ENCODE measurements at regions not wholly inside any gene's neighbourhood (a gene's known extent, or its start where the extent isn't known, plus 50 kb on each side); places are given as distances from the start of the nearest gene placed in this dataset.

DNA sequence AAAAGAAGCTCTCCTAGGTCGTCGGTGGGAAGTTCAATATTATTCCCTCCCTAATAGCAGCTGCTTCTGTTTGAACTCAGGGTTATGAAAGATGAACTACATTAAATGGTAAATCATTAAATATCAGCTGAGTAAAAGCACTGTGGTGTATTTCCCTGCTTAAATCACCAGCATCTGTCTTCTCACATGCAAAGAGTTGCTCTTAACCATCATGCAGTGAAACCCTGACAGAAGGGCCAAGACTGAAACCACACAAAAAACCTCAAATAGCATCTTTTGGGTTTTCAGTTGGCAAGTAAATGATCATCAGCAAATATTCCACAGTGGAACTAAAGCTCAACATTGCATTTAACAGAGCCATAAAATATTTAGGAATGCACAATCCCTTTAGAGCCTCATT, 380.0 kb upstream of the ADGRL2 start:
- Mint-ChIP-seq H3K9me3 (no peaks in the 10 kb centered on the region), H3K27me3 (ENCODE audit: low read depth) (no peaks in the 10 kb centered on the region), H3K4me1 (ENCODE audit: low read depth) (no peaks in the 10 kb centered on the region), H3K4me3 (ENCODE audit: low read depth) (no peak overlapping the region), H3K27ac (no peak overlapping the region), H3K36me3 (ENCODE audit: low read depth) (no peaks in the 10 kb centered on the region)
- intact Hi-C loops (cut with micrococcal nuclease): no loop called here
- no peak for DNase-seq (ENCODE audit: low spot score)

DNA sequence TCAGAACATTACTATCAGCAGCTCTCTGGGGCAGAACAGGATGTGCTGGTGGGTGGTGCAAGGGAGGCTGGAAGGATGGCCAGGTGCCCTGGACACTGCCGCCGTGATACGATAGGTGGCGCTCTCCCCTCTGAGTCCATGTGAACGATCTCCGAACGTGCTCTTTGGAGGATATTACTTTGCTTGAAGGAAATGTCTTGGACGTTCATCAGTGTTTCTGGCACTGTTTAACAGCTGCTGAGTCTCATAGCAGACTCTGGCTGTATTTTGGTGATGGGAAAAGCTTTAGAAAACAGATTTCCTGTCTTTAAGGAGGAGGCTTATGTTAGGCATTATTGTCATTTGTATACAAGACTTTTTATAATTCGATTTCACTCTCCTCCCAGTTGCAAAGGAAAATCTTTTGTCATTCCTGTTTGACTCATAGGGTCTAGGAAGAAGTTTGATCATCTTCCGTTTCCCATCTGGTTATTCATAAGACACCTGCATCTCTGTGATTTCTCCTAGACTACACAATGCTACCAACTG, 386.2 kb upstream of the ADGRL2 start:
- H3K4me3 Mint-ChIP-seq (ENCODE audit: low read depth): no peak overlapping the region
- peaks cover 1% of the 10 kb centered on the region for H3K4me1 Mint-ChIP-seq (ENCODE audit: low read depth)
- H3K36me3 Mint-ChIP-seq (ENCODE audit: low read depth): no peaks in the 10 kb centered on the region
- H3K27me3 Mint-ChIP-seq (ENCODE audit: low read depth): no peaks in the 10 kb centered on the region
- no peak overlapping the region for H3K27ac Mint-ChIP-seq
- peak; percentile 9 for DNase-seq (ENCODE audit: low spot score)
- H3K9me3 Mint-ChIP-seq: no peaks in the 10 kb centered on the region
- intact Hi-C loops (cut with micrococcal nuclease): no loop called here

DNA sequence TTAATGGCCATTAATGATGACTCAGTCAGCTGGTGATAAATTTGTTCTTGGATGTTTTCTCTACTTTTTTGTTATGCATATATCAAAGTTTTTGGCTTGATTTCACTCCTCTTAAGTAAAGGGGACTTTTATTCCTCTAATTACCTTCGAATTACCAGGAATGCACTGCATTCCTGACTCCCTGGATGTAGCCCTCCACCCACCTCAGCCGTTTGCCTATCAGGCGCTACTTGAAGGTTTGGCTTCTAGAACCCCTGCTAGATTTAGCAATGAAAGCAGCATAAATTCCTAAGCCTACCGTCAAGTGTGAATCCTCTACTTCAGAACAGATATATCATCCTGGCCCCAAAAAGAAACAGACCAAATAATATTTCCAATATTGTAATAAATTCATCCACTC, 387.8 kb upstream of the ADGRL2 start:
- Mint-ChIP-seq H3K9me3 (no peaks in the 10 kb centered on the region), H3K27ac (no peak overlapping the region), H3K27me3 (ENCODE audit: low read depth) (no peaks in the 10 kb centered on the region), H3K4me1 (ENCODE audit: low read depth) (peaks cover 1% of the 10 kb centered on the region), H3K4me3 (ENCODE audit: low read depth) (no peak overlapping the region), H3K36me3 (ENCODE audit: low read depth) (no peaks in the 10 kb centered on the region)
- DNase-seq (ENCODE audit: low spot score): no peak
- intact Hi-C loops (cut with micrococcal nuclease): no loop called here

- intact Hi-C loops (cut with micrococcal nuclease): no loop called here
- no peak overlapping the region for H3K27ac Mint-ChIP-seq
These were observed 389.8 kb upstream of the ADGRL2 start for GRCh38 chr1:81410941-81411340.

GRCh38 chr1:81410351-81410750, 390.4 kb upstream of the ADGRL2 start:
- H3K9me3 Mint-ChIP-seq: no peaks in the 10 kb centered on the region
- intact Hi-C loops (cut with micrococcal nuclease): no loop called here
- H3K27ac Mint-ChIP-seq: no peak overlapping the region
- peaks cover 1% of the 10 kb centered on the region for H3K4me1 Mint-ChIP-seq (ENCODE audit: low read depth)
- H3K4me3 Mint-ChIP-seq (ENCODE audit: low read depth): no peak overlapping the region
- H3K36me3 Mint-ChIP-seq (ENCODE audit: low read depth): no peaks in the 10 kb centered on the region
- DNase-seq (ENCODE audit: low spot score): no peak
- H3K27me3 Mint-ChIP-seq (ENCODE audit: low read depth): no peaks in the 10 kb centered on the region

More at GRCh38 chr1:81410941-81411340, 389.8 kb upstream of the ADGRL2 start:
- Mint-ChIP-seq H3K4me1 (ENCODE audit: low read depth) (peaks cover 1% of the 10 kb centered on the region), H3K4me3 (ENCODE audit: low read depth) (no peak overlapping the region), H3K27me3 (ENCODE audit: low read depth) (no peaks in the 10 kb centered on the region), H3K36me3 (ENCODE audit: low read depth) (no peaks in the 10 kb centered on the region), H3K9me3 (no peaks in the 10 kb centered on the region)
- no peak for DNase-seq (ENCODE audit: low spot score)

GRCh38 chr1:81409780-81410274, 390.9 kb upstream of the ADGRL2 start:
- intact Hi-C loops (cut with micrococcal nuclease): no loop called here
- Mint-ChIP-seq H3K4me3 (ENCODE audit: low read depth) (no peak overlapping the region), H3K36me3 (ENCODE audit: low read depth) (no peaks in the 10 kb centered on the region), H3K4me1 (ENCODE audit: low read depth) (peaks cover 1% of the 10 kb centered on the region), H3K9me3 (no peaks in the 10 kb centered on the region), H3K27me3 (ENCODE audit: low read depth) (no peaks in the 10 kb centered on the region), H3K27ac (no peak overlapping the region)
- no peak for DNase-seq (ENCODE audit: low spot score)

GRCh38 chr1:81409262-81409661, 391.5 kb upstream of the ADGRL2 start:
- Mint-ChIP-seq H3K4me3 (ENCODE audit: low read depth) (no peak overlapping the region), H3K9me3 (no peaks in the 10 kb centered on the region), H3K27ac (no peak overlapping the region), H3K27me3 (ENCODE audit: low read depth) (no peaks in the 10 kb centered on the region), H3K4me1 (ENCODE audit: low read depth) (no peaks in the 10 kb centered on the region), H3K36me3 (ENCODE audit: low read depth) (no peaks in the 10 kb centered on the region)
- no peak for DNase-seq (ENCODE audit: low spot score)
- intact Hi-C loops (cut with micrococcal nuclease): no loop called here

DNA sequence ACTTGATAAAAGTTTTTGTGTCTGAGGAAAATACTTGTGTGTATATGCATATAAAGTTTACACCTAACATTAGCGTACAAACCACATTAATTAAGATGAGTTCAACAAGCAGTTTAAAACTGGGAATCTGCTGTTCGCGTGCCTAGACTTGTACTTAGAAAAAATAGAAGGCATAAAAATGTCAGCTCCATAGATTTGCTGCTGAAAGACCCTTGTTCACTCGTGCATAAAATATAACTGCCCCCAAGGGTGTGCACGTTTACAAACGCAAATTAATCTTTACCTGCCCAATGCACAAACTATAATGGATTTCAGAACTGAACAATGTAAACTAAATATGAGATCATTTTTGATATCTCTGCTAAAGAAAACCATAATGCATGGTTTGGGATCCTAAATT, 392.3 kb upstream of the ADGRL2 start:
- no peaks in the 10 kb centered on the region for H3K9me3 Mint-ChIP-seq
- intact Hi-C loops (cut with micrococcal nuclease): no loop called here
- DNase-seq (ENCODE audit: low spot score): no peak
- no peaks in the 10 kb centered on the region for H3K27me3 Mint-ChIP-seq (ENCODE audit: low read depth)
- no peak overlapping the region for H3K27ac Mint-ChIP-seq
- no peak overlapping the region for H3K4me3 Mint-ChIP-seq (ENCODE audit: low read depth)
- no peaks in the 10 kb centered on the region for H3K4me1 Mint-ChIP-seq (ENCODE audit: low read depth)
- no peaks in the 10 kb centered on the region for H3K36me3 Mint-ChIP-seq (ENCODE audit: low read depth)

DNA sequence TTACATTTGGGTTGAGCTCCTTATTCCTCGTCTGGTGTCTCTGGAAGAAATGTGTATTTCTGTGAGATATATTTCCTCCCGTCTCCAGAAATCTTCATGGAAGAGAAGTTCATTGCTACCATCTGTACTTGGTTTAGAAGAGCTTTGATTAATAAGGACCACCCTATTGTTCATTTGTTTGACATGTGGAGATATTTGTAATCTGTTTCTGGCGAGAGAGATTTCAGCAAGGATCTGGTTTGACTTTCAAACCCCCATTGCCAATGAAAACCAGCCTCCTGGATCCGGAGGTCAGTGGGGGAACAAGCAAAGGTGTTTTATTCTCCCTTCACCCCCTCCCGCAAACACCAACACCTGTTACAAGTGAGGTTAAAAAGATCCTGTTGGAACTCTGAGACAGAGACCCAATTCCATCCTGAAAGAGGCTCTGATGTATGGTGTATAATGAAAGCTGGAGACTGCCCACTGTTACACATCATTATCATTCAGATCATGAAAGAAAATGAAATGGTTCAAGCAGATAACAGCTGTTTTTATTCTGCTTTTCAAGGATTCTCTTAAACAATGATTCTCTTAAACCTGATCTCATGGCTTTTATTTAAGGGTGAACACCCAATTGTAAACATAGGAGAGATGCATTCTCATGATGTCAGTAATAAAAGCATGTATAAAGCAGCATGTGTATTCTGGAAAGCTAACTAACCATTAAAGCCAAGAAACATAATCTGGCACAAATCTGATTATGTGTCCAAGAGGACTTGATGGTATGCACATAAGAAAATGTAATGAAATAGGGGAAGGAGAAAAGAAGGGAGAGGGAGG, 393.5 kb upstream of the ADGRL2 start:
- no peak overlapping the region for H3K27ac Mint-ChIP-seq
- H3K9me3 Mint-ChIP-seq: no peaks in the 10 kb centered on the region
- H3K27me3 Mint-ChIP-seq (ENCODE audit: low read depth): no peaks in the 10 kb centered on the region
- no peaks in the 10 kb centered on the region for H3K36me3 Mint-ChIP-seq (ENCODE audit: low read depth)
- H3K4me1 Mint-ChIP-seq (ENCODE audit: low read depth): no peaks in the 10 kb centered on the region
- intact Hi-C loops (cut with micrococcal nuclease): no loop called here
- DNase-seq (ENCODE audit: low spot score): no peak
- H3K4me3 Mint-ChIP-seq (ENCODE audit: low read depth): no peak overlapping the region

GRCh38 chr1:81406292-81406999, 394.3 kb upstream of the ADGRL2 start:
- Mint-ChIP-seq H3K36me3 (ENCODE audit: low read depth) (no peaks in the 10 kb centered on the region), H3K27ac (no peak overlapping the region), H3K9me3 (no peaks in the 10 kb centered on the region), H3K27me3 (ENCODE audit: low read depth) (no peaks in the 10 kb centered on the region), H3K4me1 (ENCODE audit: low read depth) (no peaks in the 10 kb centered on the region), H3K4me3 (ENCODE audit: low read depth) (no peak overlapping the region)
- intact Hi-C loops (cut with micrococcal nuclease): no loop called here
- no peak for DNase-seq (ENCODE audit: low spot score)

- intact Hi-C loops (cut with micrococcal nuclease): no loop called here
- Mint-ChIP-seq H3K4me1 (ENCODE audit: low read depth) (no peaks in the 10 kb centered on the region), H3K36me3 (ENCODE audit: low read depth) (no peaks in the 10 kb centered on the region), H3K4me3 (ENCODE audit: low read depth) (no peak overlapping the region), H3K27ac (no peak overlapping the region), H3K9me3 (peaks cover 17% of the 10 kb centered on the region), H3K27me3 (ENCODE audit: low read depth) (no peaks in the 10 kb centered on the region)
- DNase-seq (ENCODE audit: low spot score): no peak
These were observed 402.7 kb upstream of the ADGRL2 start for GRCh38 chr1:81398041-81398440.

GRCh38 chr1:81392526-81393226, 408.1 kb upstream of the ADGRL2 start:
- intact Hi-C loops (cut with micrococcal nuclease): no loop called here
- Mint-ChIP-seq H3K27ac (no peak overlapping the region), H3K36me3 (ENCODE audit: low read depth) (no peaks in the 10 kb centered on the region), H3K4me1 (ENCODE audit: low read depth) (no peaks in the 10 kb centered on the region), H3K4me3 (ENCODE audit: low read depth) (no peak overlapping the region), H3K27me3 (ENCODE audit: low read depth) (no peaks in the 10 kb centered on the region), H3K9me3 (peaks cover 8% of the 10 kb centered on the region)
- no peak for DNase-seq (ENCODE audit: low spot score)

All from activated T-helper 2 cell treated with anti-CD3 and anti-CD28 coated beads, Interferon-gamma antibody, Interleukin-2, Interleukin-4, amounts not matched to agents 10 μg/mL and 5 μg/mL and 100 μg/mL, durations not matched to agents 14 hours and 24 hours and 36 hours (primary cell).